H1 (cell line): ENCODE measurements at regions not wholly inside any gene's neighbourhood (a gene's known extent, or its start where the extent isn't known, plus 50 kb on each side); places are given as distances from the start of the nearest gene placed in this dataset.

Experiments
- CBX5 ChIP-seq: fragments of 300-800, 300-1000 bp; sonication (generic); IDR thresholded peaks from 2 replicates; pipeline ENCODE4 v1.7.1; 2016; ENCODE audit warnings: antibody characterized with exemption, low read length, low read depth
- CTBP2 ChIP-seq: IDR thresholded peaks from 2 replicates; pipeline ENCODE4 v1.7.0; 2011; ENCODE audit warnings: borderline replicate concordance, mild to moderate bottlenecking, moderate library complexity, mixed read lengths, low read length; ENCODE audit not compliant: insufficient read depth, insufficient read length
- HDAC2 ChIP-seq, 2 experiments: fragments of 300-600 bp in 1 of 2; sonication (generic) in 1 of 2; IDR thresholded peaks; 2 replicates each; pipeline ENCODE4 v1.6.1; 2011 to 2012; ENCODE audit warnings: low read depth in 2 of 2, low read length in 2 of 2, mild to moderate bottlenecking in 2 of 2, moderate library complexity in 2 of 2, borderline replicate concordance in 1 of 2, inconsistent platforms in 1 of 2
- NRF1 ChIP-seq: IDR thresholded peaks from 2 replicates; pipeline ENCODE4 v1.6.1; 2011; ENCODE audit warnings: mild to moderate bottlenecking, low read depth, low read length, improper control_type of control experiment
- TF ChIP-seq, protein P1 (sequence below): IDR thresholded peaks from 2 replicates; pipeline ENCODE4 v1.6.1; 2011; ENCODE audit warnings: low read length, improper control_type of control experiment

DNA sequence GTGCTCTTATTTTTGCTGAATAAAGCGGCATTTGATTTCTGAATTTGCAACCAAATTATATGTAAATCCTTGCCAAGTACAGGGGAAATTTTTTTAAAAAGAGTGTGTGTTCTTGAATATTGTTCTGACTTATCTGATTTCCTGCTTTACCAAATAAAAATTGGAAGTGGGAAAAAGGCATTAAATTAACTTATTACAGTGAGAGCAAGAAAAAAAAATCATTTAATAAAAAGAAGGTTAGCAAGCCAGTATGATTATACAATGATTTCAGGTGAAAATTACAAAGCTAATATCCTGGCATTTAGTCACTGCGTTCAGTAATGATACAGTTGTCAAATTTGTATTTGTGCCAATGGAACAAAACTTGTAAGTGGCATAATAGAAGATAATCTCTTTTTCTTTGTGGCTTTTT is 82.1 kb upstream of the PPARA start (continued):
- TF ChIP-seq, protein P1, sequence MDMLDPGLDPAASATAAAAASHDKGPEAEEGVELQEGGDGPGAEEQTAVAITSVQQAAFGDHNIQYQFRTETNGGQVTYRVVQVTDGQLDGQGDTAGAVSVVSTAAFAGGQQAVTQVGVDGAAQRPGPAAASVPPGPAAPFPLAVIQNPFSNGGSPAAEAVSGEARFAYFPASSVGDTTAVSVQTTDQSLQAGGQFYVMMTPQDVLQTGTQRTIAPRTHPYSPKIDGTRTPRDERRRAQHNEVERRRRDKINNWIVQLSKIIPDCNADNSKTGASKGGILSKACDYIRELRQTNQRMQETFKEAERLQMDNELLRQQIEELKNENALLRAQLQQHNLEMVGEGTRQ = no peak
- TF ChIP-seq NRF1 (no peak), CTBP2 (no peak), HDAC2 (IDR thresholded peaks at IDR 0.05; ENCODE audit: borderline replicate concordance in 1 of 2, low read depth in 2 of 2, low read length in 2 of 2) (no peak), CBX5 (no peak)
